ENCODE measurements at regions not wholly inside any gene's neighbourhood (a gene's known extent, or its start where the extent isn't known, plus 50 kb on each side); places are given as distances from the start of the nearest gene placed in this dataset.

GRCh38 chr21:18006691-18007090 is 187.5 kb upstream of the C21orf91 start:
- no peak for ATAC-seq
- CTCF ChIA-PET: no interaction called here
- Histone ChIP-seq H3K27ac (ENCODE audit: low read length) (no peak overlapping the region), H3K27me3 (ENCODE audit: control insufficient read depth, insufficient read depth, low read length) (no peaks in the 10 kb centered on the region), H3K9me3 (ENCODE audit: control insufficient read depth, insufficient read depth, low read depth, low read length) (no peaks in the 10 kb centered on the region), H3K4me1 (ENCODE audit: control insufficient read depth, insufficient read depth, low read length) (no peaks in the 10 kb centered on the region), H3K4me3 (ENCODE audit: low read depth in 2 of 2, low read length in 2 of 2) (no peak overlapping the region), H3K36me3 (ENCODE audit: control insufficient read depth, insufficient read depth, low read length) (no peaks in the 10 kb centered on the region)
- BruUV-seq (replicated peaks): no TSS peak
- POLR2A ChIA-PET: no interaction called here
- in situ Hi-C loops (cut with HindIII; ENCODE audit: low pct_unique_long_range_greater_than_20kb, low sequenced_read_pairs) (no loop called here), intact Hi-C loops (cut with micrococcal nuclease; ENCODE audit: unreplicated experiment) (no loop called here)
- TF ChIP-seq POLR2AphosphoS5 (IDR thresholded peaks at IDR 0.05; ENCODE audit: low read depth, low read length) (no peak), REST (IDR thresholded peaks at IDR 0.05; ENCODE audit: insufficient read depth in 1 of 2, low read depth in 2 of 2, low read length in 1 of 2) (no peak), SIN3A (IDR thresholded peaks at IDR 0.05; ENCODE audit: borderline replicate concordance, insufficient read depth, low read depth, low read length) (no peak), TCF7L2 (IDR thresholded peaks at IDR 0.05; ENCODE audit: low read depth, low read length) (no peak)
- TF ChIP-seq, protein P1, sequence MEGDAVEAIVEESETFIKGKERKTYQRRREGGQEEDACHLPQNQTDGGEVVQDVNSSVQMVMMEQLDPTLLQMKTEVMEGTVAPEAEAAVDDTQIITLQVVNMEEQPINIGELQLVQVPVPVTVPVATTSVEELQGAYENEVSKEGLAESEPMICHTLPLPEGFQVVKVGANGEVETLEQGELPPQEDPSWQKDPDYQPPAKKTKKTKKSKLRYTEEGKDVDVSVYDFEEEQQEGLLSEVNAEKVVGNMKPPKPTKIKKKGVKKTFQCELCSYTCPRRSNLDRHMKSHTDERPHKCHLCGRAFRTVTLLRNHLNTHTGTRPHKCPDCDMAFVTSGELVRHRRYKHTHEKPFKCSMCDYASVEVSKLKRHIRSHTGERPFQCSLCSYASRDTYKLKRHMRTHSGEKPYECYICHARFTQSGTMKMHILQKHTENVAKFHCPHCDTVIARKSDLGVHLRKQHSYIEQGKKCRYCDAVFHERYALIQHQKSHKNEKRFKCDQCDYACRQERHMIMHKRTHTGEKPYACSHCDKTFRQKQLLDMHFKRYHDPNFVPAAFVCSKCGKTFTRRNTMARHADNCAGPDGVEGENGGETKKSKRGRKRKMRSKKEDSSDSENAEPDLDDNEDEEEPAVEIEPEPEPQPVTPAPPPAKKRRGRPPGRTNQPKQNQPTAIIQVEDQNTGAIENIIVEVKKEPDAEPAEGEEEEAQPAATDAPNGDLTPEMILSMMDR (IDR thresholded peaks at IDR 0.05): no peak
- DNase-seq (ENCODE audit: low read depth, low spot score): no peak

- H3K4me3 ChIP-seq (ENCODE audit: low read depth in 2 of 2, low read length in 2 of 2): no peak overlapping the region
- no peaks in the 10 kb centered on the region for H3K27me3 ChIP-seq (ENCODE audit: control insufficient read depth, insufficient read depth, low read length)
- CTCF ChIA-PET: no interaction called here
- H3K4me1 ChIP-seq (ENCODE audit: control insufficient read depth, insufficient read depth, low read length): no peaks in the 10 kb centered on the region
- no peak for DNase-seq (ENCODE audit: low read depth, low spot score)
- ATAC-seq: no peak
- in situ Hi-C loops (cut with HindIII; ENCODE audit: low pct_unique_long_range_greater_than_20kb, low sequenced_read_pairs): no loop called here
- TF ChIP-seq REST (IDR thresholded peaks at IDR 0.05; ENCODE audit: insufficient read depth in 1 of 2, low read depth in 2 of 2, low read length in 1 of 2): no peak
- TF ChIP-seq TCF7L2 (IDR thresholded peaks at IDR 0.05; ENCODE audit: low read depth, low read length): no peak
- TF ChIP-seq, protein P1 (IDR thresholded peaks at IDR 0.05): no peak
- no peak for TF ChIP-seq SIN3A (IDR thresholded peaks at IDR 0.05; ENCODE audit: borderline replicate concordance, insufficient read depth, low read depth, low read length)
- no peak for TF ChIP-seq POLR2AphosphoS5 (IDR thresholded peaks at IDR 0.05; ENCODE audit: low read depth, low read length)
- intact Hi-C loops (cut with micrococcal nuclease; ENCODE audit: unreplicated experiment): no loop called here
- BruUV-seq (replicated peaks): no TSS peak
- H3K36me3 ChIP-seq (ENCODE audit: control insufficient read depth, insufficient read depth, low read length): no peaks in the 10 kb centered on the region
- H3K9me3 ChIP-seq (ENCODE audit: control insufficient read depth, insufficient read depth, low read depth, low read length): no peaks in the 10 kb centered on the region
- POLR2A ChIA-PET: no interaction called here
- H3K27ac ChIP-seq (ENCODE audit: low read length): no peak overlapping the region
These were observed 183.2 kb upstream of the C21orf91 start for GRCh38 chr21:18002393-18002792.
